ENCODE measurements at regions not wholly inside any gene's neighbourhood (a gene's known extent, or its start where the extent isn't known, plus 50 kb on each side); places are given as distances from the start of the nearest gene placed in this dataset.
"Not testable (repeated sequence)": the region's sequence is repeated elsewhere in the genome, so short reads cannot be mapped to it uniquely, and the experiment has no call there.

DNA sequence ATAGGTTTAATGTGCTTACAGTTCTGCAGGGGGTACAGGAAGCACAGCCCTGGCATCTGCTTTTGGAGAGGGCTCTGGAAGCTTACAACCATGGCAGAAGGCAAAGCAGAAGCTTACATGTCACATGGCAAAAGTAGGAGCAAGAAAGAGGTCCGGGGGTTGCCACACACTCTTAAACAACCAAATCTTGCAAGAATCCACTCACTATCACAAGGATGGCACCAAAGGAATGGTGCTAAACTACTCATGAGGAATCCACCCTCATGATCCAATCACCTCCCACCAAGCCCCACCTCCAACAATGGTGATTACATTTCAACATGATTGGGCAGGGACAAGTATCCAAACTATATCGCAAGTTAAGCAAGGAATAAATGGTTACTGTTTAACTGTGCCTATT, 255.8 kb upstream of the AVPR1A start:
- DNase-seq (ENCODE audit: low spot score), result no peak

DNA sequence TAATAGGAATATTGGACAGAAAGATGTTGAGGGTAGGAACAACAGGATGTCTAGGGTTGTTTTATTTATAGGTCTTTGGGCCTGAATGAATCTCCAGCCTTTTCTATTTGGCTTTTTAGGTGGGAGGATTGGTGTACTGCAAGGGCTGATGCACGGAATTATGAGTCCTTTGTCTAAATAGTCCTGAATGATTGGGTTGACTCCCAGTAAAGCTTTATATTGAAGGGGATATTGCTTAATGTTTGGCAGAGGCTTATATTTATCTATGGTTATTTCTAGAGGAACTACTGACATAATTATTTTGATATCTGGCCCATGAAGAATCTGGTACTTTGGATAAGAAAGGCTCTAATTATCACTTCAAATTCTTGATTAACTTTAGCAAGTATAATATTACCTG, 253.6 kb upstream of the AVPR1A start:
- no peak for DNase-seq (ENCODE audit: low spot score)

DNA sequence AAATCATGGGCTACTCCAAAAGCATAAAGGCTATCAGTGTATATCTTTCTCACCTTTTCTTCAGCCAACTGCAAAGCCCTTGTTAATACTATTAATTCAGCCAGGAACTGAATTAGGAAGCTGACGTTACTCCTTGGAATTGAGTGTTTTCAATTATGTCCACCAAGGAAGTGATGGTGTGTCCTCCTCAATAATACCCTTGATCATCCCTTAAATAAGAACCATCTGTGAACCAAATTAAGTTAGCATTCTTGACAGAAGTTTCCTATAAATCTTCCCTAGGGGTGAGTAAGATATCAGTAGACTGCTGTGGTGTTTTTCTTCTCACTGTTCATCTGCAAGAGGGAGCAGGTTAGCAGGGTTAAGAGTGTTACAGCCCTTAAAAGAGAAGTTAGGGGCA, 252.3 kb upstream of the AVPR1A start:
- no peak for DNase-seq (ENCODE audit: low spot score)

DNA sequence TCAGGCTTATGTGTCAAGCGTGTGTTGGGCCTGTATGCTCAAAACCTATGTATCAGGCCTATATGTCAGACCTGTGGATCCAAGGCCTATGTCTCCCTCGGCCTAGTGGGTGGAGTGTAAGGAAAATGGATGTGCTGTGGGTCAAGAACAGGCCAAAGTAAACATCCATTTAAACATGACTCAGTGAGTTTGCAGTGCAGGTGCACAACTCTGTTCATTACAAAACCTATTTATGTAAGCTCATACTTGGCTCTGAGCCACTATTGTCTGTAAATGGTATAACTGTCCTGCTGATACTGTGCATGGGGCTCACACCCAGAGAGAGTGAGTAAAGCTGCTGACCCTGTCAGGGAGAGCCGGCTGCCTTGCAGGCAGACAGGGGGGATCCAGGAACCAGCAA, 249.7 kb upstream of the AVPR1A start:
- no peak for DNase-seq (ENCODE audit: low spot score)

- no peak for DNase-seq (ENCODE audit: low spot score)
These were observed 249.3 kb upstream of the AVPR1A start for GRCh38 chr12:63400318-63400717.

GRCh38 chr12:63397807-63398206, 246.8 kb upstream of the AVPR1A start:
- no peak for DNase-seq (ENCODE audit: low spot score)

DNA sequence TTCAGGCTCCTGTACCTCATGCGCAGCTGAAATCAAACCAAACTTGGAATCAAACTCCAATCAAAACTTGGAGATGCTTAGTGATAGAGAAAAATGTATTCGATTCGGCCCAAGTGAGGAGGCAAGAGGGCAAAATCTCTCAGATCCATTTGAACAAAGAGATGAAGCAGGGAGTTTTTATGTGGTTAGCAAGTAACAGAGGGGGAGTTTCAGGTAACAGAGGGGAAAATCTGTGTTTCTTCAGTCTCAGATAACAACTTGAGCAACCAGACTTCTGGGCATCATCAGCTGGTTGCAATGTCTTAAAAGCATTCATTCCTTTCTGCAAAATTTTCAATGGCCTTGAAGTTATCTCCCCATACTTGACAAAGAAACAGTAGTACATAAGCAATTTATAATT, 245.1 kb upstream of the AVPR1A start:
- no peak for DNase-seq (ENCODE audit: low spot score)

GRCh38 chr12:63394983-63395382, 244.0 kb upstream of the AVPR1A start:
- no peak for DNase-seq (ENCODE audit: low spot score)

DNA sequence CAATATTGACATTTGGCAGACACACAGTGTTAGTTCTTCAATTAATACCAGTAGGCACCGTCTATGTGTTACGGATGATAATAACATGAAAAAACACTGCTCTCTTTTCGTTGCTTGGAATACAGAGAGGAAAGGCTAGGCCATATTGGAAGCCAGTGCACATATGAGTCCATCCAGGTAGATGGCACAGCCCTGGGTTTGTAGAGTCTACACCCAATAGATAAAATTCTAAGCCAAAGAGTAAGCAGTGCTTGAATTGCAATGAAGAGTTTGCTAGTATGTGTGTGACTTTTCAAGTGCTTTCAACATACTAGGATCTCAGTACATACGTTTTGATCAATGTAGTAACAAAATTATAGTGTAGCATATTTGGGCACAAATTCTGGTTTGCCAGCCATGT, 243.3 kb upstream of the AVPR1A start:
- no peak for DNase-seq (ENCODE audit: low spot score)

DNA sequence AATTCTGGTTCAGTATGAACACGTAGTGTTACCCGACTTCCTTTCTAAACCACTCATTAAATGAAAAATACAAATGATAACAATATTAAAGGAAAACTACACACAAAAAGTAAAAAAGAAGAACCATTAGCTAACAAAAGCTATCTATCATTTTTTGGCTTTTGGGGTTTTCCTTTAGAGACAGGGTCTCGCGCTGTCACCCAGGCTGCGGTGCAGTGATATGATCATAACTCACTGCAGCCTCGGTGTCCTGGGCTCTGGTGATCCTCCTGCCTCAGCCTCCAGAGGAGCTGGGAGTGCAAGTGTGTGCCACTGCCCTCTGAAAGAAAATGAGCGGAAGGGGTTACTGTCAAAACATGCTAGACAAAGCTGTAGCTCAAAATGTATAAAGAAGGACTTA, 238.2 kb upstream of the AVPR1A start:
- DNase-seq (ENCODE audit: low spot score), result no peak

GRCh38 chr12:63387771-63388170, 236.8 kb upstream of the AVPR1A start:
- DNase-seq (ENCODE audit: low spot score), result no peak

DNA sequence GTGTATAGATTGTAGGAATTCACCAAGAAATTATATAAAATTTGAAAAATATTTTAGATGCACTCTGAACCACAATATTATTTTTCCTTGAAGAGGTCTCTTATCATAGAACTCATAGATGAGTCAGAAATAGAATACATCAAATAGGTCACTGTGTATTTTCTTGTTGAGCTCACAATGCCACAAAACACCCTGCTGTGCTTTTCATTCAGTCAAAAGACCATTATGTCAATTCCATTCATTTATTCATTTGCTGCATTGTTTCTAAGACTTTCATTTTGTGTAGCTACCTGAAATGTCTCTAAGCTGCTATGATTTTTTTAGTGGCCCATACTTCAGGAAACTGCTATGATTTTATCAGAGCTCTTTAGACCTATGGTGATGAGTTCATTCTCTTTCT, 231.9 kb upstream of the AVPR1A start:
- no peak for DNase-seq (ENCODE audit: low spot score)

- no peak for DNase-seq (ENCODE audit: low spot score)
These were observed 211.8 kb upstream of the AVPR1A start for GRCh38 chr12:63362791-63363190.

DNA sequence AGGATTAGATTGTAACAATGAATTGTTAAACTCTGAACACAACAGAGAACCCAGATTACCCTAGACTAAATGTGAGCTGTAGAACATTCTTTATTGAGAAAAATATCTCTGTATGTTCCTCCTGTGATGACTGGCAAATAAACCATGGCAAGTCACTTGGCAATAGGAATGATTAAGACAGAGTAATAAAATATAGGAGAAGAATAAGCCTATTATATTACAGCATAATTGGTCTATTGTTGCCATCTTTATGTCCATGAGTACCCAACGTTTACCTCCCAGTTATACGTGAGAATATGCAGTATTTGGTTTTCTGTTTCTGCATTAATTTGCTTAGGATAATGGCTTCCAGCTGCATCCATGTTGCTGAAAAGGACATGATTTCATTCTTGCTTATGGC, 211.2 kb upstream of the AVPR1A start:
- no peak for DNase-seq (ENCODE audit: low spot score)

DNA sequence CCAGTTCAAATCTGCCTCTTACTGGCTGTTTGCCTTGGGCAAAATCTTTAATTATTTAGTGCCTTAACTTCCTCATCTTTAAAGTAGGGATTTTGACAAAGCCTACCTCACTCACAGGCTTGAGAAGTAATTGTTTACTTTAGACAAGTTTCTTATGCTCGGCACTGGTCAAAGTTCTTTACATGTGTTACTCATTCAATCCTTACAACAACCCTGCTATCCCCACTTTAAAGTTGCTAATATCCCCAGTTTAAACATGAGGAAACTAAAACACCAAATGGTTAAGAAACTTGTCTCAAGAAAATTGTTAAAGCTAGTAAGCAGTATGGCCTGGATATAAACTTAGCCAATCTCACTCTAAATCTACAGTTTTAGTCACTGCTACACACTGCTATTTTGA, 204.0 kb upstream of the AVPR1A start:
- DNase-seq (ENCODE audit: low spot score), result no peak

- DNase-seq (ENCODE audit: low spot score), result no peak
These were observed 202.6 kb upstream of the AVPR1A start for GRCh38 chr12:63353559-63353958.

- DNase-seq (ENCODE audit: low spot score), result no peak
These were observed 200.4 kb upstream of the AVPR1A start for GRCh38 chr12:63351370-63351769.

GRCh38 chr12:63348556-63348955, 197.6 kb upstream of the AVPR1A start:
- DNase-seq (ENCODE audit: low spot score), result no peak

- DNase-seq (ENCODE audit: low spot score), result not testable (repeated sequence)
These were observed 186.2 kb upstream of the AVPR1A start for GRCh38 chr12:63337158-63337557.

GRCh38 chr12:63326260-63326659, 175.3 kb upstream of the AVPR1A start:
- no peak for DNase-seq (ENCODE audit: low spot score)

- no peak for DNase-seq (ENCODE audit: low spot score)
These were observed 174.8 kb upstream of the AVPR1A start for GRCh38 chr12:63325757-63326156.

DNA sequence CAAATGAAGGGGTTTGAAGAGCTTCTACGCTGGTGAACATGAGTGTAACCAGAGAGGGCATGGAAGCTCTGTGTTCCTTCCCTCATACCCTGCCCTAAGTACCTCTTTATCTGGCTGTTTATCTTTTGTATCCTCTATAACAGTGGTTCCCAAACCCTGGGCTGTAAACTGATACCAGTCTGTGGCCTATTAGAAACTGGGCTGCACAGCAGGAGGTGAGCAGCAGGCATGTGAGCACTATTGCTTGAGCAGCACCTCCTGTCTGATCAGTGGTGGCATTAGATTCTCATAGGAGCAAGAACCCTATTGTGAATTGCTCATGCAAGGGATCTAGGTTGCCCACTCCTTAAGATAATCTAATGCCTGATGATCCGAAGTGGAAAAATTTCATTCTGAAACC, 172.9 kb upstream of the AVPR1A start:
- no peak for DNase-seq (ENCODE audit: low spot score)

DNA sequence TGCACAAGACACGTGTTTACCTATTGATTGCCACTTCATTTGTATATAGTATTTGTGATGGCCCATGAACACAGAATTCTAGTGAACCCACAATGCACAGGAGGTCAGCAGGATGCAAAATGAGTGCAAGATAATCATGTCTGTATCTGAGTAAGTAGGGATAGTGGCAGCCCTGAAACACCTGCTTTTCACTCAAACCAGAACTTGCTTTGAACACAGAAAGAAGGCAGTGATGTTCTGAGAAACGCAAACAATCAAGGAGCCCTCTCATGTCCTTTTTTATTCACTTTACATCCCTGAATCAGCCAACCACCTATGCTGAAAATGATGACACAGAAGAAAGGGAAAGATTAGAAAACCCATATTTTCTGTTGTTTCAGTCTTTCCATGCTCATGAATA, 170.4 kb upstream of the AVPR1A start:
- DNase-seq (ENCODE audit: low spot score), result no peak

- no peak for DNase-seq (ENCODE audit: low spot score)
These were observed 169.1 kb upstream of the AVPR1A start for GRCh38 chr12:63319936-63320633.

DNA sequence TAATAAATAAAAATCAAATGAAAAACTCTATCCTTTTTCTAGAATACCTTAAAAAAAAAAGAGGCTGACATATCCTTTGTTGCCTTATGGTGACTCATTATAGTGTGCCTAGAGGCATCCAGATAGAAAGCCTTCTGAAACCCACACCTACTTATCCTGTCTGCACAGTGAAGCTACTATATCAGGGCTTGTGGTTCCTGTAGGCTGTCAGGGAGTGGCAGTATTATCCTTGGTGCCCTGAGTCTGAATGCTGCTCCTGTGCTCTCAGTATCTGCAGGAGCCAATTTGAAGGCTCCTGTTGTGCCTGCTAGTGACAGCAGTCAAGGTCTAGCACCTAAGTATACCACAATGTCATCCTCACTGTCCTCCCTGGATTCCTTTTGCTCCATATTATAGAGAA, 168.4 kb upstream of the AVPR1A start:
- no peak for DNase-seq (ENCODE audit: low spot score)

All from AG08396 (cell line).